ENCODE measurements at regions not wholly inside any gene's neighbourhood (a gene's known extent, or its start where the extent isn't known, plus 50 kb on each side); places are given as distances from the start of the nearest gene placed in this dataset.

DNA sequence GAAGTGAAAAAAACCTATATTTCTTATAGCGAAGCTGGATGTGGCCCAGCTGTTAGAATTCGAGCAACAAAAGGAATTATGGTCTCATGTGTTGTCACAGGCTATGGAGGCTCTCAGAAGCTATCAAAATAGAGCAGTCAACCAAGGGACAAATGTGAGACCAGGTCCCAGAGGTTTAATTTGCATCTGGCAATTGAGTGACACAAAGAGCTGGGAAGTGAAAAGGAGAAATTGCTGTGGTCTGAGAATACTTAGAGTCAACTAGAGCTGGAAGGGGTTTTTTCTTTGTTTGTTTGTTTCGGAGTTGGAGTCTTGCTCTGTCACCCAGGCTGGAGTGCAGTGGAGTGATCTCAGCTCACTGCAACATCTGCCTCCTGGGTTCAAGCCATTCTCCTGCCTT, 61.3 kb upstream of the SMAD3 start:
- no peak overlapping the region for H3K9ac ChIP-seq (ENCODE audit: low read length)
- H3K4me3 ChIP-seq (ENCODE audit: low read length) = no peak overlapping the region
- H3K9me3 ChIP-seq (ENCODE audit: control insufficient read depth, low read length) = no peaks in the 10 kb centered on the region
- H3K4me1 ChIP-seq (ENCODE audit: control insufficient read depth, insufficient read depth, low read length) = peaks cover under 1% of the 10 kb centered on the region
- no peaks in the 10 kb centered on the region for H3K36me3 ChIP-seq (ENCODE audit: control insufficient read depth, insufficient read depth, low read length)
- H3K27me3 ChIP-seq (ENCODE audit: control insufficient read depth, insufficient read depth, low read length) = no peaks in the 10 kb centered on the region

DNA sequence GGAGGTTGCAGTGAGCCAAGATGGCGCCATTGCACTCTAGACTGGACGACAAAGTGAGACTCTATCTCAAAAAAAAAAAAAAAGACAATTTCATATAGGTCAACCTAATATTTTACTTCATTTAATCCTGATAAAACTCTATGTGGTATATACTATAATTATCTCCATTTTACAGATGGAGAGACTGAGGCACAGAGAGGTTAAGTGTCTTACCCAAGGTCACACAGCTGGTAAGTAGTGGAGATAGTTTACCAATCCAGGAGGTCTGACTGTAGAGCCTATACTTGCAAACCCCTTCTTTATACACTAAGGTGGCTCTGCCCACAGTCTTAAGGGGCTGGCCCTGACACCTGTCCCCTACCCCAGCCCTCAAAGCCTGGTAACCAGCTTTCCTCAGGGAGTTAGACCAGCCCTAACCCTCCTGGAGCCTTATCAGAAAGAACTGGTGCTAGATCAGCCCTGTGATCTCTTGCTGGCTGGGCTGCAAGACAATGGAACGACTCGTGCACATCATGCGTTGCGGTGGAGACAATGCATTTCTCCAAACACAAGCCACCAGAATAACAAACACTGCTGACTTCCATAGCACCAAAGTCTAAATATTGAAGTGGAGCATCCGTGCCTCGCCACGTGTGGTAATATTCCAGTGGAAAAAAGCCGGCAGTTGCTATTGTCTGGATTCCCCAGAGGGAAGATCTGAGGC, 60.0 kb upstream of the SMAD3 start:
- H3K9ac ChIP-seq (ENCODE audit: low read length) = no peak overlapping the region
- H3K27me3 ChIP-seq (ENCODE audit: control insufficient read depth, insufficient read depth, low read length) = no peaks in the 10 kb centered on the region
- H3K4me3 ChIP-seq (ENCODE audit: low read length) = no peak overlapping the region
- H3K36me3 ChIP-seq (ENCODE audit: control insufficient read depth, insufficient read depth, low read length) = no peaks in the 10 kb centered on the region
- H3K9me3 ChIP-seq (ENCODE audit: control insufficient read depth, low read length) = no peaks in the 10 kb centered on the region
- H3K4me1 ChIP-seq (ENCODE audit: control insufficient read depth, insufficient read depth, low read length) = peaks cover 10% of the 10 kb centered on the region

GRCh38 chr15:67006083-67007065, 59.0 kb upstream of the SMAD3 start:
- H3K27me3 ChIP-seq (ENCODE audit: control insufficient read depth, insufficient read depth, low read length) = no peaks in the 10 kb centered on the region
- no peak overlapping the region for H3K9ac ChIP-seq (ENCODE audit: low read length)
- no peaks in the 10 kb centered on the region for H3K36me3 ChIP-seq (ENCODE audit: control insufficient read depth, insufficient read depth, low read length)
- peaks cover 16% of the 10 kb centered on the region for H3K4me1 ChIP-seq (ENCODE audit: control insufficient read depth, insufficient read depth, low read length)
- H3K4me3 ChIP-seq (ENCODE audit: low read length) = no peak overlapping the region
- no peaks in the 10 kb centered on the region for H3K9me3 ChIP-seq (ENCODE audit: control insufficient read depth, low read length)

- Histone ChIP-seq H3K9ac (ENCODE audit: low read length) (no peak overlapping the region), H3K27me3 (ENCODE audit: control insufficient read depth, insufficient read depth, low read length) (no peaks in the 10 kb centered on the region), H3K36me3 (ENCODE audit: control insufficient read depth, insufficient read depth, low read length) (no peaks in the 10 kb centered on the region), H3K4me3 (ENCODE audit: low read length) (no peak overlapping the region), H3K9me3 (ENCODE audit: control insufficient read depth, low read length) (no peaks in the 10 kb centered on the region), H3K4me1 (ENCODE audit: control insufficient read depth, insufficient read depth, low read length) (peaks cover 30% of the 10 kb centered on the region)
Observed at GRCh38 chr15:67009576-67010569, 55.5 kb upstream of the SMAD3 start.

GRCh38 chr15:67010898-67011616, 54.3 kb upstream of the SMAD3 start:
- Histone ChIP-seq H3K4me1 (ENCODE audit: control insufficient read depth, insufficient read depth, low read length) (peaks cover 30% of the 10 kb centered on the region), H3K27me3 (ENCODE audit: control insufficient read depth, insufficient read depth, low read length) (no peaks in the 10 kb centered on the region), H3K9ac (ENCODE audit: low read length) (no peak overlapping the region), H3K4me3 (ENCODE audit: low read length) (no peak overlapping the region), H3K36me3 (ENCODE audit: control insufficient read depth, insufficient read depth, low read length) (no peaks in the 10 kb centered on the region), H3K9me3 (ENCODE audit: control insufficient read depth, low read length) (no peaks in the 10 kb centered on the region)

DNA sequence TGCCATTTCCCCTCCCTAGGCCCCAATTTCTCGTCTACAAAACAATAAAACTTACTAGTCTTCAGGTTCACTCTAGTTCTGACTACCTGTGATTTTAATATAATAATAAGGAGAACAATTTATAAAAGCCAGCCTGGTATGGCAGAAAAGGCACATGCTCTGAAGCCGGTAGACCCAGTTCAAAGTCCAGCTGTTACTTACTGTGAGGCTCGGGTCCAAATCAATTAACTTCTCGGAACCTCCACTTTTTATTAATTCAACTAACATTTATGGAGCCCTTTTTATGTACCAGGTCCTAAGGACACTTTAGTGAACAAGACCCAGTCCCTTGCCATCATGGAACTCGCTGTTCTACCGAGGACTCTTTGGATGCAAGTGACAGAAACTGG, 53.8 kb upstream of the SMAD3 start:
- Histone ChIP-seq H3K9ac (ENCODE audit: low read length) (no peak overlapping the region), H3K4me3 (ENCODE audit: low read length) (no peak overlapping the region), H3K36me3 (ENCODE audit: control insufficient read depth, insufficient read depth, low read length) (no peaks in the 10 kb centered on the region), H3K9me3 (ENCODE audit: control insufficient read depth, low read length) (no peaks in the 10 kb centered on the region), H3K4me1 (ENCODE audit: control insufficient read depth, insufficient read depth, low read length) (peaks cover 30% of the 10 kb centered on the region), H3K27me3 (ENCODE audit: control insufficient read depth, insufficient read depth, low read length) (no peaks in the 10 kb centered on the region)

- H3K27me3 ChIP-seq (ENCODE audit: control insufficient read depth, insufficient read depth, low read length) = no peaks in the 10 kb centered on the region
- H3K4me1 ChIP-seq (ENCODE audit: control insufficient read depth, insufficient read depth, low read length) = peaks cover 30% of the 10 kb centered on the region
- H3K9ac ChIP-seq (ENCODE audit: low read length) = no peak overlapping the region
- no peaks in the 10 kb centered on the region for H3K36me3 ChIP-seq (ENCODE audit: control insufficient read depth, insufficient read depth, low read length)
- H3K4me3 ChIP-seq (ENCODE audit: low read length) = no peak overlapping the region
- H3K9me3 ChIP-seq (ENCODE audit: control insufficient read depth, low read length) = no peaks in the 10 kb centered on the region
Observed at GRCh38 chr15:67013696-67014095, 51.7 kb upstream of the SMAD3 start.

Measured in mucosa of stomach (tissue), 1 donor.